Thoracic aorta (tissue), 2 donors: ENCODE measurements at regions not wholly inside any gene's neighbourhood (a gene's known extent, or its start where the extent isn't known, plus 50 kb on each side); places are given as distances from the start of the nearest gene placed in this dataset.

Source experiments
- ATAC-seq: fragments of 150-250 bp; one replicate; pipeline ENCODE4 v1.8.0; 2017; ENCODE audit warnings: low read depth; ENCODE audit not compliant: insufficient number of reproducible peaks, low FRiP score
- DNase-seq: peaks from one replicate; pipeline ENCODE4 v3.0.0-alpha.2; 2020; ENCODE audit warnings: low spot score
- H3K27ac ChIP-seq, 2 donors: fragments of 200-600 bp; sonication (generic); 1 replicate in 1 of 2; 2 replicates in 1 of 2; pipeline ENCODE4 v1.5.1; 2016; ENCODE audit warnings: mild to moderate bottlenecking in 2 of 2, moderate library complexity in 2 of 2
- H3K27me3 ChIP-seq: fragments of 200-600 bp; sonication (generic); replicated peaks from 2 replicates; pipeline ENCODE4 v1.6.0; 2016; ENCODE audit warnings: mild to moderate bottlenecking; ENCODE audit not compliant: insufficient read depth
- H3K36me3 ChIP-seq: fragments of 200-600 bp; sonication (generic); one replicate; pipeline ENCODE4 v1.5.1; 2016
- H3K4me1 ChIP-seq, 2 donors: fragments of 200-600 bp; sonication (generic); 1 replicate in 1 of 2; 2 replicates in 1 of 2; pipeline versions ENCODE4 v1.5.1 to v1.6.0; 2016; ENCODE audit warnings: low read depth in 2 of 2, mild to moderate bottlenecking in 1 of 2; ENCODE audit not compliant: control insufficient read depth in 1 of 2
- H3K4me3 ChIP-seq: fragments of 200-600 bp; sonication (generic); 2 replicates; pipeline ENCODE4 v1.5.1; 2016; ENCODE audit warnings: mild to moderate bottlenecking
- H3K9me3 ChIP-seq: fragments of 200-600 bp; sonication (generic); 2 replicates; pipeline ENCODE4 v1.5.1; 2016
- CTCF ChIP-seq: fragments of 200-600 bp; sonication (generic); IDR thresholded peaks from one replicate; pipeline ENCODE4 v1.5.1; 2019; ENCODE audit warnings: antibody characterized with exemption

- TF ChIP-seq CTCF = no peak
- Histone ChIP-seq H3K9me3 (no peaks in the 10 kb centered on the region), H3K27ac (no peak overlapping the region), H3K36me3 (no peaks in the 10 kb centered on the region), H3K27me3 (no peaks in the 10 kb centered on the region), H3K4me3 (no peak overlapping the region), H3K4me1 (no peaks in the 10 kb centered on the region)
- DNase-seq = no peak
- ATAC-seq = no peak
Observed at GRCh38 chr5:136886608-136887007, 521.3 kb upstream of the TRPC7 start.

- ATAC-seq = no peak
- Histone ChIP-seq H3K4me1 (no peaks in the 10 kb centered on the region), H3K27ac (no peak overlapping the region), H3K27me3 (no peaks in the 10 kb centered on the region), H3K9me3 (no peaks in the 10 kb centered on the region), H3K4me3 (no peak overlapping the region), H3K36me3 (no peaks in the 10 kb centered on the region)
- no peak for TF ChIP-seq CTCF
- DNase-seq = no peak
Observed at GRCh38 chr5:136864960-136865359, 499.6 kb upstream of the TRPC7 start.

GRCh38 chr5:136856648-136857047 lies 491.3 kb upstream of the TRPC7 start:
- Histone ChIP-seq H3K4me3 (no peak overlapping the region), H3K4me1 (no peaks in the 10 kb centered on the region), H3K9me3 (no peaks in the 10 kb centered on the region), H3K36me3 (no peaks in the 10 kb centered on the region), H3K27ac (no peak overlapping the region), H3K27me3 (no peaks in the 10 kb centered on the region)
- TF ChIP-seq CTCF = no peak
- ATAC-seq (no peak), DNase-seq (no peak)

GRCh38 chr5:136853971-136854370 lies 488.6 kb upstream of the TRPC7 start:
- no peak overlapping the region for H3K4me3 ChIP-seq
- no peaks in the 10 kb centered on the region for H3K4me1 ChIP-seq
- H3K36me3 ChIP-seq = no peaks in the 10 kb centered on the region
- no peak overlapping the region for H3K27ac ChIP-seq
- peaks cover 5% of the 10 kb centered on the region for H3K9me3 ChIP-seq
- DNase-seq (no peak), ATAC-seq (no peak)
- H3K27me3 ChIP-seq = no peaks in the 10 kb centered on the region
- no peak for TF ChIP-seq CTCF

- TF ChIP-seq CTCF = no peak
- H3K36me3 ChIP-seq = no peaks in the 10 kb centered on the region
Observed at GRCh38 chr5:136840601-136841000, 475.3 kb upstream of the TRPC7 start.

More at GRCh38 chr5:136840601-136841000, 475.3 kb upstream of the TRPC7 start:
- DNase-seq = no peak
- Histone ChIP-seq H3K4me3 (no peak overlapping the region), H3K9me3 (no peaks in the 10 kb centered on the region), H3K27ac (no peak overlapping the region), H3K27me3 (no peaks in the 10 kb centered on the region), H3K4me1 (no peaks in the 10 kb centered on the region)
- no peak for ATAC-seq
